GM12891 (cell line): ENCODE measurements at regions not wholly inside any gene's neighbourhood (a gene's known extent, or its start where the extent isn't known, plus 50 kb on each side); places are given as distances from the start of the nearest gene placed in this dataset.

Experiments
- DNase-seq: peaks from one replicate; pipeline ENCODE4 v3.0.0; 2011; ENCODE audit warnings: low spot score; ENCODE audit not compliant: insufficient read length
- FAIRE-seq: peaks from 2 replicates; lab custom pipeline; 2011; peaks lifted over from hg19 to GRCh38; lab: Jason Lieb, UNC
- PAX5 ChIP-seq: IDR thresholded peaks from 2 replicates; pipeline ENCODE4 v1.6.1; 2011; ENCODE audit warnings: low read length, moderate library complexity, mild to moderate bottlenecking; ENCODE audit not compliant: insufficient read depth, severe bottlenecking
- POLR2A ChIP-seq: IDR thresholded peaks from 2 replicates; pipeline ENCODE4 v1.6.1; 2011; ENCODE audit warnings: low read depth, low read length, control low read depth
- POLR2AphosphoS5 ChIP-seq: IDR thresholded peaks from 2 replicates; pipeline ENCODE4 v1.6.1; 2011; ENCODE audit warnings: low read depth, low read length, control low read depth
- POU2F2 ChIP-seq: IDR thresholded peaks from 2 replicates; pipeline ENCODE4 v1.6.1; 2011; ENCODE audit warnings: low read depth, mild to moderate bottlenecking, control low read depth, low read length, moderate library complexity
- SPI1 ChIP-seq: IDR thresholded peaks from 2 replicates; pipeline ENCODE4 v1.6.1; 2011; ENCODE audit warnings: low read depth, low read length, control low read depth
- TAF1 ChIP-seq: IDR thresholded peaks from 2 replicates; pipeline ENCODE4 v1.6.1; 2011; ENCODE audit warnings: low read depth, low read length, control low read depth

GRCh38 chr6:54624779-54625178, 221.8 kb upstream of the FAM83B start:
- FAIRE-seq (no peak), DNase-seq (no peak)
- TF ChIP-seq SPI1 (no peak), PAX5 (no peak), POLR2A (no peak), TAF1 (no peak), POU2F2 (no peak), POLR2AphosphoS5 (no peak)

- DNase-seq, result no peak
- FAIRE-seq, result no peak
- no peak for TF ChIP-seq PAX5
- TF ChIP-seq POLR2A, result no peak
- TF ChIP-seq POU2F2, result no peak
- no peak for TF ChIP-seq SPI1
- no peak for TF ChIP-seq POLR2AphosphoS5
- TF ChIP-seq TAF1, result no peak
Measured at GRCh38 chr6:54629131-54629530, 217.4 kb upstream of the FAM83B start.

GRCh38 chr6:54632984-54633565, 213.5 kb upstream of the FAM83B start:
- TF ChIP-seq POU2F2, result no peak
- FAIRE-seq (no peak), DNase-seq (no peak)

- TF ChIP-seq POLR2AphosphoS5 (no peak), PAX5 (no peak), TAF1 (no peak), POU2F2 (no peak), POLR2A (no peak), SPI1 (no peak)
- DNase-seq (no peak), FAIRE-seq (no peak)
Measured at GRCh38 chr6:54633601-54634000, 213.0 kb upstream of the FAM83B start.

- TF ChIP-seq POLR2AphosphoS5 (no peak), PAX5 (no peak), TAF1 (no peak), POU2F2 (no peak)
- FAIRE-seq (no peak), DNase-seq (no peak)
Measured at GRCh38 chr6:54640911-54641310, 205.7 kb upstream of the FAM83B start.

GRCh38 chr6:54646069-54646950, 200.3 kb upstream of the FAM83B start:
- FAIRE-seq (no peak), DNase-seq (no peak)
- no peak for TF ChIP-seq TAF1
- TF ChIP-seq POLR2AphosphoS5, result no peak
- no peak for TF ChIP-seq SPI1
- TF ChIP-seq POLR2A, result no peak
- TF ChIP-seq POU2F2, result no peak
- no peak for TF ChIP-seq PAX5

- FAIRE-seq (no peak), DNase-seq (no peak)
- no peak for TF ChIP-seq POLR2AphosphoS5
- TF ChIP-seq SPI1, result no peak
- no peak for TF ChIP-seq TAF1
- TF ChIP-seq PAX5, result no peak
- no peak for TF ChIP-seq POLR2A
- TF ChIP-seq POU2F2, result no peak
Measured at GRCh38 chr6:54646951-54647664, 199.5 kb upstream of the FAM83B start.

GRCh38 chr6:54654381-54654780, 192.2 kb upstream of the FAM83B start:
- TF ChIP-seq POLR2A (no peak), POU2F2 (no peak)
- FAIRE-seq (no peak), DNase-seq (no peak)

- DNase-seq (no peak), FAIRE-seq (no peak)
- TF ChIP-seq PAX5, result no peak
- no peak for TF ChIP-seq TAF1
- no peak for TF ChIP-seq POU2F2
- no peak for TF ChIP-seq SPI1
- TF ChIP-seq POLR2A, result no peak
- TF ChIP-seq POLR2AphosphoS5, result no peak
Measured at GRCh38 chr6:54655162-54655561, 191.4 kb upstream of the FAM83B start.
